SK-MEL-5 (cell line): ENCODE measurements at regions not wholly inside any gene's neighbourhood (a gene's known extent, or its start where the extent isn't known, plus 50 kb on each side); places are given as distances from the start of the nearest gene placed in this dataset.

Experiments used
- DNase-seq: peaks from one replicate; pipeline ENCODE4 v3.0.0-alpha.2; 2016; ENCODE audit warnings: low read depth, low spot score
- in situ Hi-C: cut with HindIII; loops from 2 replicates; pipeline ENCODE4 v1.10.0; 2016; ENCODE audit warnings: low sequenced_read_pairs, high pct_unique_total_duplicates, low pct_unique_long_range_greater_than_20kb

DNA sequence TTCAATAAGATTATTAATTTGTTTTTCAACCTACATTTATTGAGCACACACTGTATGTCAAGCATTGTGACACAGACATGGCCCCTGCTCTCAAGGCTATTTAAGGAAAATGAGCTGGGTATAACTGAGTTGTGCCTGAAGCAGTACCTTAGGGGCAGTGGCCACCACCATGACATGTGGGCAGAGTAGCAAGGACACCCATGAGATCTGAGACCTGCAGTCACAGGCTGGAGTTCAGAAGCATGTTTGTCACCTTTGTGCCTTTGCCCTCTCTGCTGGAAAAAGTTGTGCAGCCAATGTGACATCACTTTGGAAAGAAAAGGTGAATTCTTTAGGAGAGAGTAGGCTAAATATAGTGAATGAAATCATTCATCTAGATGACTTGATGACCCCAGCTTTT lies 501.3 kb downstream of the BCOR start:
- in situ Hi-C loops: no loop called here
- no peak for DNase-seq

DNA sequence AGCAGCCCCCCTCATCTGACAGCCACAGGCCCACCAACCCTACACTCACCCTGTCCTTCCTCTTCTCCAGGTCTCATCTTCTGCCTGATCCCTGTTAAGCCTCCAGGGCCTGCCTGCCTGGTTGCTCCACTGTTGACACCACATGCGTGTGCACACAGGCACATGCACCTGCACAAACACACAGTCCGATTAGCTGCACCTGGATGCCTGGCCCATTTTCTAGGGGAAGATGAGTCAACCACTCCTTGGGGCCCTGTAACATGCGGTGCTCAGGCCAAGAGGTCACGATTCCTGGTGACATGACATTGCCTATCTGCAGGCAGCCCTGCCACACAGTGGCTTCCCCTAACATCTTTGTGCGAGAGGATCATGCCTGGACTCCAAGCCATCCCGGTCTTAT lies 498.4 kb downstream of the BCOR start:
- in situ Hi-C loops: no loop called here
- DNase-seq: no peak

DNA sequence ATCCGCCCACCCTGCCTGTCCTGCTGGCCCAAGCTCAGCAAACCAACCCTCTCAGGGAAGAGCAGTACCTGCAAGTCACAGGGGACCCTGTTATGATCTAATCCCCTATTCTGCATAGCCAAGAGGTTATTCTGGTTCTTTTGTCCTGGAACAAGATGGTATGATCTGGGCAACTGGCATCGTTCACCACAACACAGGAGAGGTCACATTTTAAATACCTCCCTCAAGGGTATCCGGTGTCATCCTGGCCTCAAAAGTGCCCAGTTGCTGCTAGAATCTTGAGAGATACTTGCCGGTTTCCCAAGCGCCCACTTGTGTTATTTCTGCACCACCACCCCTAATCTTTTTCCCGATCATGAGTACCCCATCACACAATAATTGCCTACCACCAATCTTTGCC lies 497.5 kb downstream of the BCOR start:
- DNase-seq: no peak

GRCh38 chrX:39601231-39602177 lies 496.3 kb downstream of the BCOR start:
- in situ Hi-C loops: no loop called here
- DNase-seq: no peak

More for the DNA sequence above, 497.5 kb downstream of the BCOR start:
- in situ Hi-C loops: no loop called here

GRCh38 chrX:39602195-39602594 lies 495.6 kb downstream of the BCOR start:
- no peak for DNase-seq

DNA sequence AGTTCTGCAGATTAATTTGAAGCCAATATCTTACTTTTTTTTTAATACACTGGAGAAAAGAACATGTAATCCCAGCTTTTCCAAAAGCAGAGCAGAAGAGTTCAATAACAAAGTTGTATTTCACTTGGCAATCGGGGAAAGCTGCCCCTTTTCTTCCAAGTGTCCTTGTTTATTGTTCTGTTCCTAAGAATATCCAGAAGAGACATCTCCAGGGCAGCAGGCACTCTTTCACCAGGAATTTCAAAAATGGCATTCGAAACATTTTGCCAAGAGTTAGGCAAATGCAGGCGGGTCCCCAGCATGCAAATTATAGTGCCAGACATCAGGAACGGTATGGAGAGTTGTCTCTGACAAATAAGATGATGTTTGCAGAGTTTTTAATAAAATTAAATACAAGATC lies 494.5 kb downstream of the BCOR start:
- in situ Hi-C loops: no loop called here
- DNase-seq: no peak

More at GRCh38 chrX:39602195-39602594, 495.6 kb downstream of the BCOR start:
- in situ Hi-C loops: no loop called here

- DNase-seq: no peak
- in situ Hi-C loops: no loop called here
Measured at GRCh38 chrX:39605183-39605582, 492.6 kb downstream of the BCOR start.

DNA sequence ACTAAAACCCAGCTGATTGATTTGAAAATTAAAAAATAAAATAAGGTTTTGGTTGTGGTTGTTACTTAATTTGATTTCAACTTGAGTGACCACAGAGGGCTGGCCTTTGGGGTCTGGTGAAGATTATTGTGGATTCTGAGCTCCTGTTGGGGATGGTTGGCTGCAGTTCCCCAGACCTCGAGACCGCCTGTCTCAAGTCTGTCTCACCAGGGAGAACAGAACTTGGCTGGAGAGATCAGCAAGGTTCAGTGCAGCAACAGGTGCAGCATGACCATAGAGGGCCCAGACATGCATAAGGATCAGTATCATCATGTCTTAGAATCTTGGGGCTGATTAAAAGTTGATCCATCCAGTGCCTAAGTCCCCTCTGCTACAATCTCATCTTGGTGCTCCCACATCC lies 491.9 kb downstream of the BCOR start:
- DNase-seq: no peak
- in situ Hi-C loops: no loop called here

DNA sequence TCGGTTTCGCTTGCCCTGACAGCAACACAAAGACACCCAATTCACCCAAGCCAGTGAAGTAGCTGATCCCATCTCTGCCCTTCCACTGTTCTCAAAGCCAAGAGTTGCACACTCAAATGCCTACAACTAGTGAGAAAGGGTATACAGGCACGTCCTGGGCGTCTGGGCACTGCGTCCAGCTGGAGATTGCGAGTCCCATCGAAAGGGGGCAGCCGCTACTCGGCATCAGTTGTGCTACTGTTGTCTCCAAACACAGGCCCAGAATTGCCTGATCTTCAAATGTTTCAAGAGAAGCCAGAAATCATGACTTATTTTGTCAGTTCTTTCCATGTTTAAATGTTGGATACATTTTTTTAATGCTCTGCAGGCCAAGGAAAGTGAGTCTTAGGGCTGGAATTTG lies 487.8 kb downstream of the BCOR start:
- in situ Hi-C loops: no loop called here
- peak; percentile 45 for DNase-seq

- in situ Hi-C loops: no loop called here
- DNase-seq: no peak
Measured at GRCh38 chrX:39611468-39611867, 486.3 kb downstream of the BCOR start.

DNA sequence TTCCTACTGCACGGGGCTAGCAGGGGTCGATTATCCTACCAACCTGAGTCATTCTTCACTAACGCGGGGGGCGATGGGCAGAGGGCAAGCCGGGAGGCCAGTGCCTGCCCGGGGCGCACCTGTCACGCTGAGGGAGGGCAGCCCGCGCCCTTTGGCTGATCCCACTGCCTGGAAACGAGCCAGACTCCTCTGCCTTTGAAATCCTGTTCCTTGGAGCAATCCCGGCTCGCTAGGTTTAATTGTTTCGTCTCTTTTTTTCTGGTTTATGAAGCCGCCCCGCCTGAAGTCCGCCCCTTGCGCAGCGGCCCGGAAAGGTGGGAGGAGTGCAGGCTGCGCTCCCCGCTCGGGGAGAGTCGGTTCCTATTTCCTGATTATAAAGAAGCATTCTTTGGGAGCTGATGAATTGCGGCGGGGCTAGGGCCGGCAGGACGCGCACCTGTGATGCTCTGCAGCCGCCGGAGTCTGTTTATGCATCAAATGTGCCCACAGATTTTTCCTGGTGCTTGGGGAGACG lies 484.2 kb downstream of the BCOR start:
- DNase-seq: no peak
- in situ Hi-C loops: no loop called here

- in situ Hi-C loops: no loop called here
- DNase-seq: no peak
Measured at GRCh38 chrX:39613997-39614679, 483.6 kb downstream of the BCOR start.

- no peak for DNase-seq
- in situ Hi-C loops: no loop called here
Measured at GRCh38 chrX:39614680-39614998, 483.1 kb downstream of the BCOR start.

DNA sequence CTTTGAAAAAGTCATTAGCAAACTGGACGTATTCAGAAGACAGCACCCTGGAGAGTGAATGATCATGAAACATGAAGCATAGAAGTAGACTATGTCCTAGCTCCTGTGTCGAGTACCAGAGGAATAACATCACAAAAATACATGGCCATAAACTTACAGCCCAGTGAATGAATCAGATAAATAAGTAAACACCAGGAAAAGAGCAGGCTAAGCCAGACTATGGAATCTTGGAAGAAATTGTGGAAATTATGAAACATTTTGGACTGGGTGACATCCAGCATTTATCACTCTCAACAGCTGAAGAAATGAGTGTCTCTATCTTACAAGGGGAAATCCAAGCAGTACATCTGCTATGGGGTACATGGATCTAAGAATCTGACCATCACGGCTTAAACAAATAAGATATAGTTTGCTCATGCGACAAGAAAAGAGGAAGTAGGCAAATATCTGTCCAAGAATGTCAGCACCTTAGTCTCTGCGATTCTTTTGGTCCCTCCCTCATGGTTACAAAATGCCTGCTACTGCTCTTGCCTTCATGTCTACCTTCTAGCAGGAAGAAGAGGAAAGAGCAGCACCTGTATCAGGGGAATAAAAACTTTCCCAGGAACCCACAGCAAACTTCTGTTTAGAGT lies 481.5 kb downstream of the BCOR start:
- in situ Hi-C loops: no loop called here
- DNase-seq: no peak

GRCh38 chrX:39616731-39617130 lies 481.0 kb downstream of the BCOR start:
- in situ Hi-C loops: no loop called here

DNA sequence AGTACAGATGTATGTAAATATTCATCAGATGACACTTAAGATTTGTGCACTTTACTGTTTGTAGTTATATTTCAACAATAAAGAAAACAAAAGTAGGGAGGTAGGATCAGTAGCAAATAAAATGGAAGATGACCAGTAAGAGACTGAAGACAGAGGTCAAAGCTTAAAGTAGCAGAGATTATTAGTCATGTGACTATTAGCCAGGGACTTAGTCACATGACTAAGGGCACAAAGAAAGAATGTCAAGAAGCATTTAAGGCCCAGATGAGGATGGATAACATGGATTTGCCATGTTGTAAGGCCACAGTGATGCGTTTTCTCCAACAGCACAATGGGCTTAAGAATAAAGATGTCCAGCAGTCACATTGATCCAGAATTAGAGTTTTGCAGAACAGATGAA lies 479.6 kb downstream of the BCOR start:
- in situ Hi-C loops: no loop called here
- DNase-seq: no peak

More at GRCh38 chrX:39616731-39617130, 481.0 kb downstream of the BCOR start:
- DNase-seq: no peak

DNA sequence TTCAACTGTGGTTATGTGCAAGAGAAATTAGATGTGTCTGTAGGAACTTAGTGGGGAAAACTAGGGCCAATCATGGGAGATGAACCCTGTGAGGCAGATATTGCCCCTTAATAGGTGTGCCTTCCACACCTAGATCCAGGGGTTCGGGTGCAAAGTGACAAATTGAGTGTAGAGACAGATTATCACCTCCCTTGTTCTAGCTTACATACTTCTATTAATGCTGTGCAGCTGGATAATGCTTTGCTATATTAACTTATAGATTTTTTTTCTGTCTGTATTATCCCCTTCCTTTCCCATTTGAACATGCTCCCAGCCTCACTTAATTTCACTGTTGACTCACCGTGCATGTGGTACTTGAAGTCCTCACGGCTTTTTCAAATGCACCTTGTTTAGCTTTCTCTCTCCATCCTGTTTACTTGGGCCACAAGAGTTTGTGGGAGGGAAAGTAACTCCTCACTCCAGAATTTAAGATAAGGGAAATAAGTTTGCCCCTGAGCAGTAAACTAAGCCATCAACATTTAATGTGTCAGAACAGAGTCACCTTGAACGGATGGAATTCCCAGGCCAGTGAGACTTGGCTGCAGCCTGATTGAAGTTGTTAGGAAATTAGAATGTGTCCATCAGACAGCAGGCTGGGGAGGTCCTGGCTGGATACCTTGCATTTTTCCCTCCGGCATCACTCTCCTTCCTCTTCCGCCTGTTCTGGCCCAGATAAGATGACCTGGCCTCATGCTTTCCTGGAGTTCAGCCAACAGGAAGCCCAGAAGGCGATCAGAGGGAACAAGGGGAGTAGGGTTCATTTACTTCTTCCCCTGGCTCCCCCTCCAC lies 478.4 kb downstream of the BCOR start:
- in situ Hi-C loops: no loop called here
- no peak for DNase-seq

GRCh38 chrX:39624166-39624565 lies 473.6 kb downstream of the BCOR start:
- DNase-seq: no peak
- in situ Hi-C loops: no loop called here
